ENCODE measurements at regions not wholly inside any gene's neighbourhood (a gene's known extent, or its start where the extent isn't known, plus 50 kb on each side); places are given as distances from the start of the nearest gene placed in this dataset.

DNA sequence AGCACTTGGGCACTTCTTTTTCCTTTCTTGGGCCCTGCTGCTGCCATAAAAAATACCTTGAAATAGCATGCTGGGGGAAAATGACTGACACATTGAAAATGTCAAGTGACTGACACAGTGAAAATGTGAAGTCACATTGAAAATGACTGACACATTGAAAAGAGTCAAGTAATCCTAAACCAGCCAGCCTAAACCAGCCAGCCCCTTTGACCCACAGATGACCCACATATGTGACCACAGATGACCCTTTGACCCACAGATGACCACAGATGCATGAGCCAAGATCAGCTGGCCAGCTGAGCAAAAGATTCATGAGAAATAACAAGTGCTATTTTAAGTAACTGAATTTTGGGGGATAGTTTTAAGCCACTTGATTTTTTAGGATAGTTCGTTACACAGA, 97.8 kb upstream of the SLC28A3 start:
- no peak for TF ChIP-seq EZH2 (IDR thresholded peaks at IDR 0.05; ENCODE audit: borderline replicate concordance)
- TF ChIP-seq, protein P1, sequence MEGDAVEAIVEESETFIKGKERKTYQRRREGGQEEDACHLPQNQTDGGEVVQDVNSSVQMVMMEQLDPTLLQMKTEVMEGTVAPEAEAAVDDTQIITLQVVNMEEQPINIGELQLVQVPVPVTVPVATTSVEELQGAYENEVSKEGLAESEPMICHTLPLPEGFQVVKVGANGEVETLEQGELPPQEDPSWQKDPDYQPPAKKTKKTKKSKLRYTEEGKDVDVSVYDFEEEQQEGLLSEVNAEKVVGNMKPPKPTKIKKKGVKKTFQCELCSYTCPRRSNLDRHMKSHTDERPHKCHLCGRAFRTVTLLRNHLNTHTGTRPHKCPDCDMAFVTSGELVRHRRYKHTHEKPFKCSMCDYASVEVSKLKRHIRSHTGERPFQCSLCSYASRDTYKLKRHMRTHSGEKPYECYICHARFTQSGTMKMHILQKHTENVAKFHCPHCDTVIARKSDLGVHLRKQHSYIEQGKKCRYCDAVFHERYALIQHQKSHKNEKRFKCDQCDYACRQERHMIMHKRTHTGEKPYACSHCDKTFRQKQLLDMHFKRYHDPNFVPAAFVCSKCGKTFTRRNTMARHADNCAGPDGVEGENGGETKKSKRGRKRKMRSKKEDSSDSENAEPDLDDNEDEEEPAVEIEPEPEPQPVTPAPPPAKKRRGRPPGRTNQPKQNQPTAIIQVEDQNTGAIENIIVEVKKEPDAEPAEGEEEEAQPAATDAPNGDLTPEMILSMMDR (IDR thresholded peaks at IDR 0.05; ENCODE audit: poor library complexity) = no peak
- TF ChIP-seq EZH2phosphoT487 (IDR thresholded peaks at IDR 0.05; ENCODE audit: low read depth, severe bottlenecking, unreplicated experiment) = no peak
